Adrenal gland (tissue), 9 donors: ENCODE measurements at regions not wholly inside any gene's neighbourhood (a gene's known extent, or its start where the extent isn't known, plus 50 kb on each side); places are given as distances from the start of the nearest gene placed in this dataset.
"Not testable (repeated sequence)": the region's sequence is repeated elsewhere in the genome, so short reads cannot be mapped to it uniquely, and the experiment has no call there.

Source experiments
- DNase-seq, 7 donors: peaks; one replicate each; pipeline ENCODE4 v3.0.0-alpha.2; 2019 to 2020
- H3K27ac ChIP-seq, 5 donors: fragments of 200-600 bp; sonication (generic) in 4 of 5; 1 replicate in 3 of 5; 2 replicates in 2 of 5; pipeline versions ENCODE4 v1.5.1 to v1.8.0; 2016 to 2020; ENCODE audit warnings: mild to moderate bottlenecking in 1 of 5
- H3K27me3 ChIP-seq: fragments of 200-600 bp; 2 replicates; pipeline ENCODE4 v1.8.0; 2021
- H3K36me3 ChIP-seq, 2 donors: fragments of 200-600 bp; replicated peaks in 1 of 2; 1 replicate in 1 of 2; 2 replicates in 1 of 2; pipeline versions ENCODE4 v1.5.1 to v1.8.0; 2018 to 2022
- H3K4me1 ChIP-seq, 2 donors: fragments of 200-600 bp; replicated peaks in 1 of 2; 1 replicate in 1 of 2; 2 replicates in 1 of 2; pipeline versions ENCODE4 v1.5.1 to v1.8.0; 2018 to 2021
- H3K4me3 ChIP-seq, 4 donors: fragments of 200-600 bp; sonication (generic) in 3 of 4; one replicate each; pipeline ENCODE4 v1.5.1; 2016 to 2018
- H3K9me3 ChIP-seq, 3 donors: fragments of 200-600 bp; sonication (generic) in 1 of 3; replicated peaks in 1 of 3; 1 replicate in 2 of 3; 2 replicates in 1 of 3; pipeline versions ENCODE4 v1.5.1 to v1.8.0; 2016 to 2021
- CTCF ChIP-seq, 6 experiments: fragments of 450-650 bp in 4 of 6; fragments of 200-600 bp in 2 of 6; sonication (generic) in 1 of 6; IDR thresholded peaks; 1 replicate in 5 of 6; 2 replicates in 1 of 6; pipeline versions ENCODE4 v1.5.1 to v1.8.0; 2016 to 2021; ENCODE audit warnings: antibody characterized with exemption in 6 of 6, mild to moderate bottlenecking in 2 of 6, moderate library complexity in 1 of 6
- POLR2A ChIP-seq, 2 donors: fragments of 450-650 bp; IDR thresholded peaks; one replicate each; pipeline ENCODE4 v1.6.1; 2017; ENCODE audit warnings: antibody characterized with exemption in 2 of 2, mild to moderate bottlenecking in 2 of 2, moderate library complexity in 1 of 2
- WGBS, 4 donors: extraction: QIAGEN DNeasy Blood & Tissue Kit in 2 of 4; methylation state at CpG; one replicate each; pipeline versions ENCODE4 v1.1.5 to v1.1.7; 2013 to 2017; 5-methylcytosine and 5-hydroxymethylcytosine counted together
- intact Hi-C, 2 donors: fragments of 100-400 bp; cut with DNase I; formaldehyde crosslinking; loops; one replicate each; pipeline versions ENCODE4 v1.14.1 to v1.15.0; 2022 to 2023
- donor health status: healthy with polysubstance abuse.
- donor health status: Bipolar disorder and iron deficiency.
- donor health status: DM: yes; HTN: yes; CAD: no.
- donor health status: DM: no; HTN: no; CAD: no.
- donor health status: DM: no; HTN: no; CAD: no.

DNA sequence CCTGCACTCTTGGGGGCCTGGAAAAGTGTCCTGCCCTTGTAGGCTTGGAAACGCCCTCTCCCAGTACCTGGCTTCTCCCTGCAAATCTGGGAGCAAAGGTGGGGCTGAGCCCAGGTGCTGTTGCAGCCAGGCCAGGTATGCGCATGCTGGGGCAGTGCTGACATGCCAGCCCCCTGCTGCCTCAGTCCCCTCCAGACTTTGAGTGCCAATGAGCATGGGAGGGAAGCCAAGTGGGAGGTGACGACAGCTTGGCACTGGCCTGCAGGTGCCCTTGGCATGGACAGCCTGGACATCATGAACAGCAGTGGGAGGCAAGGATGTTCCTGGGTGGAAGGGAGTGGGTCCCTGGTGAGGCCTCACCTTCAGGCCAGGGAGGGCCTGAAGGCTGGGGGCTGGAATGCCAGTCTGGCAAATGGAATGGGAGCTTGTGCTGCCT lies 1494.4 kb upstream of the NUDT12 start:
- Histone ChIP-seq H3K4me3 (no peak overlapping the region), H3K36me3 (no peaks in the 10 kb centered on the region), H3K27ac (no peak overlapping the region), H3K9me3 (no peaks in the 10 kb centered on the region), H3K27me3 (no peaks in the 10 kb centered on the region), H3K4me1 (no peaks in the 10 kb centered on the region)
- 80 to 90% (median 84%) methylated on average over 1 to 3 of the region's 3 CpGs for WGBS, 4 donors
- DNase-seq = no peak
- intact Hi-C loops = no loop called here
- TF ChIP-seq POLR2A (IDR thresholded peaks at IDR 0.05) (no peak), CTCF (IDR thresholded peaks at IDR 0.05) (no peak)

DNA sequence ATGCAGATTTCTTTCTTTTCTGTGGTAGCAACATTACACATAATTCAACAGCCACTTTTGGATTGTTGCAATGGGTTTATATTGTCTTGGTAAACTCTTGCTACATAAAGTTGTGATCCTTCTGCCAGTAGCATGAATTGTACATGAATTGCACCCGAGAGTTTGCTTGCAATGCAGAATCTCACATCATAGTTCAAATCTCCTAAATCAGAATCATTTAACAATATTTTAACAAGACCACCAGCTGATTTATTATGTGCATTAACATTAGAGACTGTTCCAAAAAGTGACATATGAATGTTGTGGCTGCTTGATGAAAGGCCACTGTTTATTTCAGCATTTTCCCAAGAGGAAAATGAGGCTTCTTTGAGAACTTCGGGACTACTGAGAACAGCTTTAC lies 1491.8 kb upstream of the NUDT12 start:
- H3K27ac ChIP-seq = no peak overlapping the region
- no peak overlapping the region for H3K4me3 ChIP-seq
- H3K27me3 ChIP-seq = no peaks in the 10 kb centered on the region
- intact Hi-C loops = no loop called here
- H3K36me3 ChIP-seq = no peaks in the 10 kb centered on the region
- DNase-seq = no peak
- TF ChIP-seq CTCF (IDR thresholded peaks at IDR 0.05) (no peak), POLR2A (IDR thresholded peaks at IDR 0.05) (no peak)
- H3K9me3 ChIP-seq = no peaks in the 10 kb centered on the region
- H3K4me1 ChIP-seq = no peaks in the 10 kb centered on the region
- 41 to 63% (median 47%) methylated on average over 2 of the region's 2 CpGs for WGBS, 4 donors

- Histone ChIP-seq H3K27ac (no peak overlapping the region), H3K27me3 (no peaks in the 10 kb centered on the region), H3K4me3 (no peak overlapping the region), H3K4me1 (no peaks in the 10 kb centered on the region), H3K9me3 (no peaks in the 10 kb centered on the region), H3K36me3 (no peaks in the 10 kb centered on the region)
- intact Hi-C loops = no loop called here
- TF ChIP-seq CTCF (IDR thresholded peaks at IDR 0.05) (no peak), POLR2A (IDR thresholded peaks at IDR 0.05) (no peak)
- 90 to 92% (median 91%) methylated on average over 2 of the region's 2 CpGs for WGBS, 4 donors
- no peak for DNase-seq
Observed at GRCh38 chr5:105042623-105043022, 1480.0 kb upstream of the NUDT12 start.

GRCh38 chr5:105036814-105037213 lies 1474.2 kb upstream of the NUDT12 start:
- H3K36me3 ChIP-seq, H3K4me3 ChIP-seq, H3K27me3 ChIP-seq, H3K4me1 ChIP-seq, intact Hi-C loops, H3K9me3 ChIP-seq, DNase-seq, H3K27ac ChIP-seq: not testable (repeated sequence)
- 79 to 88% (median 85%) methylated on average over 3 of the region's 3 CpGs for WGBS, 4 donors

DNA sequence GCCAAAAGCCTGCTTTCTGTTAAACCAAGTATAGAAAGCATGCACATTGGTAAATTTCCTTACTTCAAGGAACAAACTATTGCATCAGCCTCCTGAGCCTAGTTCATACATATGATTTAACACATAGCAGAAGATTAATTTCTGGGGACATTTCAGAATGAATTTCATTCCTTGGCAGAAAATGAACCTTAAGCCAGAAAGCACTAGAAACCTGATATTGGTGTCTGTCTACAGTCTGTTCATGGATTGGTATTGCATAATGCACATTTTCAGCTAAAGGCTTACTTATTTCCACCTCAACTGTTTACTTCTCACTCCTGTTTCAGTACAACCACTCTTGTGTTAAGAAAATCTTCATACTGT lies 1471.8 kb upstream of the NUDT12 start:
- intact Hi-C loops = no loop called here
- no peaks in the 10 kb centered on the region for H3K36me3 ChIP-seq
- DNase-seq = no peak
- TF ChIP-seq CTCF (IDR thresholded peaks at IDR 0.05) = no peak
- no peak for TF ChIP-seq POLR2A (IDR thresholded peaks at IDR 0.05)
- H3K4me1 ChIP-seq = no peaks in the 10 kb centered on the region
- peaks cover 0 to 5% (median 0%) of the 10 kb centered on the region in 3 donors for H3K9me3 ChIP-seq
- no peak overlapping the region for H3K27ac ChIP-seq
- no peaks in the 10 kb centered on the region for H3K27me3 ChIP-seq
- no peak overlapping the region for H3K4me3 ChIP-seq
